Liver (tissue), 8 donors: ENCODE measurements at regions not wholly inside any gene's neighbourhood (a gene's known extent, or its start where the extent isn't known, plus 50 kb on each side); places are given as distances from the start of the nearest gene placed in this dataset.

Source experiments
- DNase-seq: peaks from one replicate; pipeline ENCODE4 v3.0.0-alpha.2; 2017; ENCODE audit warnings: low spot score
- H3K27ac ChIP-seq, 2 donors: one replicate each; pipeline ENCODE4 v1.7.0; 2013; ENCODE audit warnings: inconsistent platforms in 2 of 2, low read length in 2 of 2, control low read depth in 1 of 2, low read depth in 1 of 2, mild to moderate bottlenecking in 1 of 2
- H3K27me3 ChIP-seq, 4 donors: one replicate each; pipeline versions ENCODE4 v1.6.1 to v1.7.0; 2013; ENCODE audit warnings: low read length in 3 of 4, inconsistent platforms in 1 of 4, mild to moderate bottlenecking in 1 of 4, moderate library complexity in 1 of 4; ENCODE audit not compliant: control insufficient read depth in 4 of 4, insufficient read depth in 4 of 4
- H3K36me3 ChIP-seq, 4 donors: one replicate each; pipeline versions ENCODE4 v1.6.1 to v1.7.0; 2013; ENCODE audit warnings: low read length in 3 of 4, mild to moderate bottlenecking in 3 of 4, low read depth in 1 of 4, moderate library complexity in 1 of 4; ENCODE audit not compliant: control insufficient read depth in 4 of 4, insufficient read depth in 3 of 4
- H3K4me1 ChIP-seq, 4 donors: one replicate each; pipeline versions ENCODE4 v1.6.1 to v1.7.0; 2013; ENCODE audit warnings: low read length in 3 of 4, mild to moderate bottlenecking in 3 of 4, moderate library complexity in 1 of 4; ENCODE audit not compliant: control insufficient read depth in 4 of 4, insufficient read depth in 4 of 4
- H3K4me3 ChIP-seq, 3 donors: one replicate each; pipeline versions ENCODE4 v1.6.1 to v1.7.0; 2013; ENCODE audit warnings: low read length in 3 of 3, control low read depth in 1 of 3, low read depth in 1 of 3, mild to moderate bottlenecking in 1 of 3
- H3K9ac ChIP-seq, 2 donors: one replicate each; pipeline ENCODE4 v1.7.0; 2013; ENCODE audit warnings: low read length in 2 of 2, mild to moderate bottlenecking in 2 of 2, moderate library complexity in 2 of 2, control low read depth in 1 of 2, low read depth in 1 of 2
- H3K9me3 ChIP-seq, 4 donors: one replicate each; pipeline versions ENCODE4 v1.6.1 to v1.7.0; 2013; ENCODE audit warnings: low read length in 3 of 4; ENCODE audit not compliant: control insufficient read depth in 4 of 4
- CTCF ChIP-seq: fragments of 150-350 bp; IDR thresholded peaks from 2 replicates; pipeline ENCODE4 v1.5.1; 2017; ENCODE audit warnings: improper control_type of control experiment, low read depth, low read length; ENCODE audit not compliant: missing input control
- EGR1 ChIP-seq, 2 donors: IDR thresholded peaks; 2 replicates each; pipeline ENCODE4 v1.6.1; 2016 to 2018; ENCODE audit warnings: antibody characterized with exemption in 2 of 2, low read depth in 2 of 2
- FOXA1 ChIP-seq: IDR thresholded peaks from 2 replicates; pipeline ENCODE4 v1.6.1; 2016; ENCODE audit warnings: antibody characterized with exemption
- FOXA2 ChIP-seq: IDR thresholded peaks from 2 replicates; pipeline ENCODE4 v1.6.1; 2016; ENCODE audit warnings: antibody characterized with exemption
- GABPA ChIP-seq, 2 donors: IDR thresholded peaks in 1 of 2; conservative IDR thresholded peaks in 1 of 2; 2 replicates each; pipeline ENCODE4 v1.6.1; 2016; ENCODE audit warnings: antibody characterized with exemption in 2 of 2, mild to moderate bottlenecking in 1 of 2, moderate library complexity in 1 of 2
- HNF4A ChIP-seq, 2 donors: conservative IDR thresholded peaks; 2 replicates each; pipeline ENCODE4 v1.6.1; 2016; ENCODE audit warnings: antibody characterized with exemption in 2 of 2, mild to moderate bottlenecking in 2 of 2
- HNF4G ChIP-seq: IDR thresholded peaks from 2 replicates; pipeline ENCODE4 v1.6.1; 2016; ENCODE audit warnings: antibody characterized with exemption
- JUND ChIP-seq, 2 donors: IDR thresholded peaks; 2 replicates each; pipeline ENCODE4 v1.6.1; 2016; ENCODE audit warnings: antibody characterized with exemption in 2 of 2
- MAX ChIP-seq: IDR thresholded peaks from 2 replicates; pipeline ENCODE4 v1.6.1; 2016; ENCODE audit warnings: antibody characterized with exemption
- NR2F2 ChIP-seq: IDR thresholded peaks from 2 replicates; pipeline ENCODE4 v1.6.1; 2016; ENCODE audit warnings: antibody characterized with exemption
- RAD21 ChIP-seq, 2 donors: IDR thresholded peaks; 2 replicates each; pipeline ENCODE4 v1.6.1; 2016; ENCODE audit warnings: antibody characterized with exemption in 2 of 2, mild to moderate bottlenecking in 2 of 2
- REST ChIP-seq: IDR thresholded peaks from 2 replicates; pipeline ENCODE4 v1.6.1; 2016; ENCODE audit warnings: antibody characterized with exemption, mild to moderate bottlenecking
- RXRA ChIP-seq, 2 donors: IDR thresholded peaks; 2 replicates each; pipeline ENCODE4 v1.6.1; 2017 to 2018; ENCODE audit warnings: antibody characterized with exemption in 2 of 2, mild to moderate bottlenecking in 1 of 2
- SP1 ChIP-seq: IDR thresholded peaks from 2 replicates; pipeline ENCODE4 v1.6.1; 2018; ENCODE audit warnings: antibody characterized with exemption, mild to moderate bottlenecking
- TAF1 ChIP-seq: conservative IDR thresholded peaks from 2 replicates; pipeline ENCODE4 v1.6.1; 2016; ENCODE audit warnings: antibody characterized with exemption, mild to moderate bottlenecking
- YY1 ChIP-seq: IDR thresholded peaks from 2 replicates; pipeline ENCODE4 v1.6.1; 2016; ENCODE audit warnings: antibody characterized with exemption, mild to moderate bottlenecking
- ZBTB33 ChIP-seq: IDR thresholded peaks from 2 replicates; pipeline ENCODE4 v1.6.1; 2016; ENCODE audit warnings: antibody characterized with exemption
- WGBS: extraction: QIAGEN DNeasy Blood & Tissue Kit; methylation state at CpG from one replicate; pipeline ENCODE4 v1.1.7; 2013; 5-methylcytosine and 5-hydroxymethylcytosine counted together
- TF ChIP-seq, protein P1 (sequence below): IDR thresholded peaks from 2 replicates; pipeline ENCODE4 v1.6.1; 2016; ENCODE audit warnings: antibody characterized with exemption
- donor health status: healthy.
- donor health status: healthy.
- donor health status: healthy.
- donor health status: healthy.
- donor health status: healthy.

GRCh38 chr10:63788152-63788821, 267.1 kb downstream of the REEP3 start:
- Histone ChIP-seq H3K9ac (no peak overlapping the region), H3K27me3 (no peaks in the 10 kb centered on the region), H3K27ac (no peak overlapping the region), H3K36me3 (no peaks in the 10 kb centered on the region), H3K9me3 (no peaks in the 10 kb centered on the region), H3K4me1 (peaks cover 0 to 7% (median 6%) of the 10 kb centered on the region in 4 donors), H3K4me3 (no peak overlapping the region)
- WGBS, result 47% methylated on average over 3 of the region's 3 CpGs
- TF ChIP-seq FOXA1 (no peak), NR2F2 (no peak), YY1 (no peak), JUND (IDR thresholded peaks at IDR 0.05) (no peak), ZBTB33 (no peak), HNF4A (conservative IDR thresholded peaks at IDR 0.05) (peak in 1 of 2 donors; percentile 47), RXRA (IDR thresholded peaks at IDR 0.05) (peak; percentile 51 to 57), EGR1 (IDR thresholded peaks at IDR 0.05; ENCODE audit: low read depth in 2 of 2) (no peak), HNF4G (no peak), MAX (peak; percentile 37), CTCF (no peak), REST (no peak), FOXA2 (no peak), RAD21 (IDR thresholded peaks at IDR 0.05) (peak in 1 of 2 donors; percentile 41), GABPA (IDR thresholded peaks at IDR 0.05 in 1 of 2, conservative IDR thresholded peaks at IDR 0.05 in 1 of 2) (no peak), SP1 (peak; percentile 28), TAF1 (no peak)
- TF ChIP-seq, protein P1, sequence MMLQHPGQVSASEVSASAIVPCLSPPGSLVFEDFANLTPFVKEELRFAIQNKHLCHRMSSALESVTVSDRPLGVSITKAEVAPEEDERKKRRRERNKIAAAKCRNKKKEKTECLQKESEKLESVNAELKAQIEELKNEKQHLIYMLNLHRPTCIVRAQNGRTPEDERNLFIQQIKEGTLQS, result no peak
- no peak for DNase-seq
